IMR-90 (cell line): ENCODE measurements at regions not wholly inside any gene's neighbourhood (a gene's known extent, or its start where the extent isn't known, plus 50 kb on each side); places are given as distances from the start of the nearest gene placed in this dataset.

Experiments used
- ATAC-seq: fragments of 200-7000 bp; cut with Tn5 transposase; 2 replicates; pipeline ENCODE4 v1.9.1; 2020; ENCODE audit warnings: low read depth, mild to moderate bottlenecking, moderate library complexity
- BruUV-seq: library from RNA; stranded (reverse); fragments of 400-500 nt; replicated peaks from 2 replicates; lab custom pipeline; 2021; lab: Mats Ljungman, UMichigan
- CTCF ChIA-PET: fragments of 300-600 bp; formaldehyde crosslinking; extraction: SDS; loops from one replicate; lab custom pipeline; 2021; ENCODE audit warnings: antibody characterized with exemption; lab: Yijun Ruan, JAX
- POLR2A ChIA-PET: fragments of 300-600 bp; sonication (Branson Sonifier 250); formaldehyde crosslinking; loops from one replicate; lab custom pipeline; 2022; ENCODE audit warnings: antibody characterized with exemption; ENCODE audit not compliant: unreplicated experiment; lab: Charles Lee
- DNase-seq: peaks from one replicate; pipeline ENCODE4 v3.0.0; 2013
- H2AFZ ChIP-seq: replicated peaks from 2 replicates; pipeline ENCODE3; 2013; ENCODE audit warnings: low read length, mild to moderate bottlenecking; ENCODE audit not compliant: poor library complexity
- H2AK5ac ChIP-seq: 2 replicates; pipeline ENCODE4 v1.6.1; 2013; ENCODE audit warnings: low read depth, low read length, inconsistent platforms
- H2AK9ac ChIP-seq: replicated peaks from 2 replicates; pipeline ENCODE3; 2013; ENCODE audit warnings: mild to moderate bottlenecking, low read depth, low read length, moderate library complexity; ENCODE audit not compliant: poor library complexity
- H2BK120ac ChIP-seq: 2 replicates; pipeline ENCODE4 v1.6.1; 2013; ENCODE audit warnings: low read depth, low read length, inconsistent platforms
- H2BK15ac ChIP-seq: 3 replicates; pipeline ENCODE4 v1.6.1; 2013; ENCODE audit warnings: low read depth, low read length, inconsistent platforms
- H2BK20ac ChIP-seq: 2 replicates; pipeline ENCODE4 v1.6.1; 2013; ENCODE audit warnings: low read depth, mild to moderate bottlenecking, inconsistent platforms, low read length, moderate library complexity
- H2BK5ac ChIP-seq: 2 replicates; pipeline ENCODE4 v1.6.1; 2013; ENCODE audit warnings: mild to moderate bottlenecking, low read depth, low read length, inconsistent platforms; ENCODE audit not compliant: poor library complexity, severe bottlenecking
- H3K14ac ChIP-seq: replicated peaks from 2 replicates; pipeline ENCODE4 v1.6.1; 2013; ENCODE audit warnings: low read depth, low read length, inconsistent platforms
- H3K18ac ChIP-seq: 2 replicates; pipeline ENCODE4 v1.6.1; 2013; ENCODE audit warnings: low read depth, low read length, control low read depth
- H3K23ac ChIP-seq: 2 replicates; pipeline ENCODE4 v1.6.1; 2013; ENCODE audit warnings: low read depth, low read length, inconsistent platforms
- H3K27ac ChIP-seq: 2 replicates; pipeline ENCODE4 v1.5.1; 2013; ENCODE audit warnings: mild to moderate bottlenecking, control low read depth, low read length; ENCODE audit not compliant: insufficient read depth
- H3K27me3 ChIP-seq: 2 replicates; pipeline ENCODE4 v1.6.1; 2013; ENCODE audit warnings: low read length; ENCODE audit not compliant: control insufficient read depth, insufficient read depth
- H3K36me3 ChIP-seq: 2 replicates; pipeline ENCODE4 v1.6.1; 2013; ENCODE audit warnings: low read length, mixed read lengths; ENCODE audit not compliant: control insufficient read depth, insufficient read depth
- H3K4ac ChIP-seq: 2 replicates; pipeline ENCODE4 v1.6.1; 2013; ENCODE audit warnings: low read depth, low read length, inconsistent platforms
- H3K4me1 ChIP-seq: 2 replicates; pipeline ENCODE4 v1.6.1; 2013; ENCODE audit warnings: low read length, mixed read lengths; ENCODE audit not compliant: control insufficient read depth, insufficient read depth
- H3K4me2 ChIP-seq: 2 replicates; pipeline ENCODE4 v1.6.1; 2013; ENCODE audit warnings: low read depth, mild to moderate bottlenecking, control low read depth, low read length, moderate library complexity
- H3K4me3 ChIP-seq: 2 replicates; pipeline ENCODE4 v1.5.1; 2013; ENCODE audit warnings: low read depth, mild to moderate bottlenecking, control low read depth, low read length, moderate library complexity; ENCODE audit not compliant: insufficient read depth
- H3K56ac ChIP-seq: 2 replicates; pipeline ENCODE4 v1.6.1; 2013; ENCODE audit warnings: low read length, inconsistent platforms; ENCODE audit not compliant: insufficient read depth; ENCODE audit errors: extremely low read depth
- H3K79me1 ChIP-seq, 2 experiments: 2 replicates each; pipeline ENCODE4 v1.6.1; 2013; ENCODE audit warnings: low read length in 2 of 2, inconsistent platforms in 1 of 2, low read depth in 1 of 2
- H3K9ac ChIP-seq: 2 replicates; pipeline ENCODE4 v1.6.1; 2013; ENCODE audit warnings: low read depth, low read length, control low read depth
- H3K9me1 ChIP-seq: 2 replicates; pipeline ENCODE4 v1.6.1; 2013; ENCODE audit warnings: low read length, inconsistent platforms; ENCODE audit not compliant: insufficient read depth
- H3K9me3 ChIP-seq: 2 replicates; pipeline ENCODE4 v1.6.1; 2013; ENCODE audit warnings: low read length; ENCODE audit not compliant: control insufficient read depth, insufficient read depth
- H4K20me1 ChIP-seq: 2 replicates; pipeline ENCODE4 v1.6.1; 2013; ENCODE audit warnings: low read length, inconsistent platforms; ENCODE audit not compliant: insufficient read depth
- H4K5ac ChIP-seq: 2 replicates; pipeline ENCODE4 v1.6.1; 2013; ENCODE audit warnings: mild to moderate bottlenecking, low read depth, low read length, control low read depth
- H4K8ac ChIP-seq, 2 experiments: 2 replicates each; pipeline ENCODE4 v1.6.1; 2013; ENCODE audit warnings: low read depth in 2 of 2, low read length in 2 of 2, control low read depth in 1 of 2, inconsistent platforms in 1 of 2
- H4K91ac ChIP-seq: 2 replicates; pipeline ENCODE4 v1.6.1; 2013; ENCODE audit warnings: low read depth, low read length, inconsistent platforms; ENCODE audit not compliant: insufficient read depth
- CEBPB ChIP-seq: IDR thresholded peaks from 2 replicates; pipeline ENCODE4 v1.6.1; 2012; ENCODE audit warnings: low read depth, low read length, improper control_type of control experiment
- CHD1 ChIP-seq: IDR thresholded peaks from 2 replicates; pipeline ENCODE4 v1.6.1; 2012; ENCODE audit warnings: low read depth, low read length, improper control_type of control experiment
- ELK1 ChIP-seq: fragments of 150-350 bp; IDR thresholded peaks from 2 replicates; pipeline ENCODE4 v1.6.1; 2016; ENCODE audit warnings: low read depth, mild to moderate bottlenecking, low read length, moderate library complexity, borderline replicate concordance
- FOS ChIP-seq: fragments of 150-350 bp; IDR thresholded peaks from 2 replicates; pipeline ENCODE4 v1.6.1; 2016; ENCODE audit warnings: low read depth, low read length
- MXI1 ChIP-seq: IDR thresholded peaks from 2 replicates; pipeline ENCODE4 v1.6.1; 2012; ENCODE audit warnings: low read depth, mild to moderate bottlenecking, low read length, moderate library complexity, borderline replicate concordance
- POLR2A ChIP-seq: IDR thresholded peaks from 2 replicates; pipeline ENCODE4 v1.6.1; 2012; ENCODE audit warnings: mild to moderate bottlenecking, low read depth, low read length
- SMC3 ChIP-seq: fragments of 150-350 bp; IDR thresholded peaks from 2 replicates; pipeline ENCODE4 v1.6.1; 2016; ENCODE audit warnings: low read depth, mild to moderate bottlenecking, antibody characterized with exemption, low read length, moderate library complexity
- WGBS, 2 experiments: methylation state at CpG; one replicate each; pipeline versions ENCODE4 v1.1.5 to v1.1.7; 2013; ENCODE audit warnings: missing lambda C conversion rate in 2 of 2; ENCODE audit not compliant: insufficient read length in 1 of 2; ENCODE audit errors: extremely low coverage in 2 of 2; 5-methylcytosine and 5-hydroxymethylcytosine counted together
- dilution Hi-C: fragments of 300-500 bp; cut with HindIII; formaldehyde crosslinking; loops from one replicate; pipeline ENCODE4 v1.14.3; 2018; ENCODE audit warnings: low sequenced_read_pairs; ENCODE audit not compliant: unreplicated experiment
- in situ Hi-C: fragments of 300-500 bp; cut with MboI; formaldehyde crosslinking; loops from 3 replicates; pipeline ENCODE4 v1.14.3; 2019; ENCODE audit warnings: low sequenced_read_pairs, inconsistent platforms, mixed read lengths
- intact Hi-C: fragments of 100-400 bp; cut with micrococcal nuclease; formaldehyde crosslinking; loops from 2 replicates; pipeline ENCODE4 v1.10.0; 2022

DNA sequence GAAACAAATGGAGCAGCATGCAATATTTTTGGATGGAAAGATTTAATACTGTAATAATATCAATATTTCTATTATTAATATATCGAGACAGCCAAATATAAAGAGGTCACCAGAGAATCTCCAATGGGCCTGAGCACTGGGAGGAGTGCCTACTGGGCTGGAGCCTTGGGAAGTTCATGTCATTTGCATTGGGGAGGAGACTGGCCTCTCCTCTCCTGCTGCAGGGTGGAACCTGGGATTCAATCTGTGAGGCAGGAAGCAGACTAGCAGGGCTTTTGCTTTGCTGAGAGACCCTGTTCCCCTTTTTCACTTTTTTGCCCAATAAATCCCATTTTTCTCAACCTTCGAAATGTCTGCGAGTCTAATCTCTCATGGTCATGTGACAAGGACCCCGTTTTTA lies 390.6 kb upstream of the CYRIA start:
- Histone ChIP-seq H3K27ac (no peak overlapping the region), H3K4me2 (no peak overlapping the region), H3K36me3 (no peaks in the 10 kb centered on the region), H2BK5ac (no peak overlapping the region), H3K18ac (no peak overlapping the region), H2BK120ac (no peak overlapping the region), H3K9me3 (peaks cover 2% of the 10 kb centered on the region; the same call in 1 of the 2 replicates), H3K27me3 (no peaks in the 10 kb centered on the region), H3K9me1 (no peaks in the 10 kb centered on the region), H2AK9ac (no peak overlapping the region), H3K79me1 (no peaks in the 10 kb centered on the region), H3K4ac (no peak overlapping the region), H2BK20ac (no peak overlapping the region), H2AK5ac (no peak overlapping the region), H2AFZ (no peak overlapping the region), H4K91ac (no peak overlapping the region), H4K5ac (no peak overlapping the region), H3K4me1 (no peaks in the 10 kb centered on the region), H3K23ac (no peak overlapping the region), H3K56ac (no peak overlapping the region), H2BK15ac (no peak overlapping the region), H4K8ac (no peak overlapping the region), H4K20me1 (no peaks in the 10 kb centered on the region), H3K14ac (no peak overlapping the region), H3K4me3 (no peak overlapping the region), H3K9ac (no peak overlapping the region)
- intact Hi-C loops = no loop called here
- ChIA-PET CTCF (no interaction called here), POLR2A (no interaction called here)
- no peak for DNase-seq
- no peak for ATAC-seq
- in situ Hi-C loops = no loop called here
- dilution Hi-C loops = no loop called here
- TF ChIP-seq MXI1 = no peak
- no peak for TF ChIP-seq POLR2A
- no peak for TF ChIP-seq SMC3
- no peak for TF ChIP-seq FOS
- no peak for TF ChIP-seq CEBPB
- no peak for TF ChIP-seq ELK1
- TF ChIP-seq CHD1 = no peak
- no TSS peak for BruUV-seq
- no CpG with 5 or more reads among the region's 4 CpGs for WGBS, 2 experiments
